ENCODE measurements at regions not wholly inside any gene's neighbourhood (a gene's known extent, or its start where the extent isn't known, plus 50 kb on each side); places are given as distances from the start of the nearest gene placed in this dataset.

- TF ChIP-seq CTCF (conservative IDR thresholded peaks at IDR 0.05; ENCODE audit: low read depth, low read length) (no peak), EZH2 (IDR thresholded peaks at IDR 0.05; ENCODE audit: borderline replicate concordance, low read depth, low read length, poor library complexity, severe bottlenecking) (no peak)
Measured at GRCh38 chr2:39501412-39501811, 64.3 kb upstream of the MAP4K3 start.

All from A673 (cell line).